ENCODE measurements at regions not wholly inside any gene's neighbourhood (a gene's known extent, or its start where the extent isn't known, plus 50 kb on each side); places are given as distances from the start of the nearest gene placed in this dataset.

- 89 to 94% (median 92%) methylated on average over 4 of the region's 4 CpGs for WGBS, 3 donors
- ATAC-seq = no peak
These were observed 469.0 kb downstream of the TLL1 start for GRCh38 chr4:166341992-166342391.

GRCh38 chr4:166363198-166363597 is 490.2 kb downstream of the TLL1 start:
- peaks cover 3% of the 10 kb centered on the region for H3K9me3 ChIP-seq
- no peak for TF ChIP-seq CTCF (IDR thresholded peaks at IDR 0.05)
- H3K4me1 ChIP-seq = no peaks in the 10 kb centered on the region
- no peaks in the 10 kb centered on the region for H3K36me3 ChIP-seq (ENCODE audit: insufficient read depth in 1 of 2, low read depth in 1 of 2)
- intact Hi-C loops (cut with DNase I) = no loop called here
- WGBS, 3 donors = 62 to 76% (median 69%) methylated on average over 2 of the region's 2 CpGs
- no peak overlapping the region for H3K4me3 ChIP-seq
- H3K27ac ChIP-seq = no peak overlapping the region
- no peaks in the 10 kb centered on the region for H3K27me3 ChIP-seq (ENCODE audit: insufficient read depth in 3 of 3, low read length in 2 of 3)
- ATAC-seq = no peak
- DNase-seq = no peak

More at GRCh38 chr4:166341992-166342391, 469.0 kb downstream of the TLL1 start:
- Histone ChIP-seq H3K27ac (no peak overlapping the region), H3K4me3 (no peak overlapping the region), H3K4me1 (no peaks in the 10 kb centered on the region), H3K9me3 (no peaks in the 10 kb centered on the region), H3K36me3 (ENCODE audit: insufficient read depth in 1 of 2, low read depth in 1 of 2) (no peaks in the 10 kb centered on the region), H3K27me3 (ENCODE audit: insufficient read depth in 3 of 3, low read length in 2 of 3) (no peaks in the 10 kb centered on the region)
- no peak for DNase-seq
- intact Hi-C loops (cut with DNase I) = no loop called here
- TF ChIP-seq CTCF (IDR thresholded peaks at IDR 0.05) = no peak

- no peak for TF ChIP-seq CTCF (IDR thresholded peaks at IDR 0.05)
- no peak for ATAC-seq
- Histone ChIP-seq H3K36me3 (ENCODE audit: insufficient read depth in 1 of 2, low read depth in 1 of 2) (no peaks in the 10 kb centered on the region), H3K4me1 (no peaks in the 10 kb centered on the region), H3K9me3 (peaks cover 10% of the 10 kb centered on the region), H3K27me3 (ENCODE audit: insufficient read depth in 3 of 3, low read length in 2 of 3) (no peaks in the 10 kb centered on the region), H3K27ac (no peak overlapping the region), H3K4me3 (no peak overlapping the region)
- intact Hi-C loops (cut with DNase I) = no loop called here
- no peak for DNase-seq
- WGBS, 3 donors = 90 to 92% (median 92%) methylated on average over 3 of the region's 3 CpGs
These were observed 493.0 kb downstream of the TLL1 start for GRCh38 chr4:166366012-166366411.

- Histone ChIP-seq H3K4me3 (no peak overlapping the region), H3K27me3 (ENCODE audit: insufficient read depth in 3 of 3, low read length in 2 of 3) (peaks cover 0 to 2% (median 0%) of the 10 kb centered on the region in 3 donors), H3K27ac (no peak overlapping the region), H3K4me1 (no peaks in the 10 kb centered on the region), H3K9me3 (peaks cover 9% of the 10 kb centered on the region), H3K36me3 (ENCODE audit: insufficient read depth in 1 of 2, low read depth in 1 of 2) (no peaks in the 10 kb centered on the region)
- WGBS, 3 donors = 85 to 97% (median 97%) methylated on average over 1 of the region's 1 CpG
- ATAC-seq = no peak
- no peak for TF ChIP-seq CTCF (IDR thresholded peaks at IDR 0.05)
- intact Hi-C loops (cut with DNase I) = no loop called here
- DNase-seq = no peak
These were observed 504.5 kb downstream of the TLL1 start for GRCh38 chr4:166377578-166377977.

All from psoas muscle (tissue), 7 donors.